GM12874 (cell line): ENCODE measurements at regions not wholly inside any gene's neighbourhood (a gene's known extent, or its start where the extent isn't known, plus 50 kb on each side); places are given as distances from the start of the nearest gene placed in this dataset.

Experiments used
- CTCF ChIP-seq: IDR thresholded peaks from 2 replicates; pipeline ENCODE4 v1.5.1; 2011; ENCODE audit warnings: low read depth, mild to moderate bottlenecking, control low read depth, low read length, moderate library complexity; ENCODE audit not compliant: insufficient read depth

- no peak for TF ChIP-seq CTCF
Observed at GRCh38 chr2:150782613-150783012, 295.1 kb upstream of the RND3 start.

GRCh38 chr2:150781142-150781541, 293.7 kb upstream of the RND3 start:
- TF ChIP-seq CTCF = no peak

GRCh38 chr2:150778828-150779227, 291.4 kb upstream of the RND3 start:
- TF ChIP-seq CTCF = no peak

- no peak for TF ChIP-seq CTCF
Observed at GRCh38 chr2:150769421-150769820, 282.0 kb upstream of the RND3 start.

- no peak for TF ChIP-seq CTCF
Observed at GRCh38 chr2:150767991-150768746, 280.7 kb upstream of the RND3 start.

- no peak for TF ChIP-seq CTCF
Observed at GRCh38 chr2:150762571-150762970, 275.1 kb upstream of the RND3 start.

GRCh38 chr2:150759531-150759930, 272.1 kb upstream of the RND3 start:
- no peak for TF ChIP-seq CTCF
